GM11168 (cell line): ENCODE measurements at regions not wholly inside any gene's neighbourhood (a gene's known extent, or its start where the extent isn't known, plus 50 kb on each side); places are given as distances from the start of the nearest gene placed in this dataset.
"Not testable (repeated sequence)": the region's sequence is repeated elsewhere in the genome, so short reads cannot be mapped to it uniquely, and the experiment has no call there.

Experiments
- in situ Hi-C: fragments of 300-500 bp; cut with MboI; formaldehyde crosslinking; loops from one replicate; pipeline ENCODE4 v1.12.0; 2022; ENCODE audit warnings: low sequenced_read_pairs; ENCODE audit not compliant: unreplicated experiment

DNA sequence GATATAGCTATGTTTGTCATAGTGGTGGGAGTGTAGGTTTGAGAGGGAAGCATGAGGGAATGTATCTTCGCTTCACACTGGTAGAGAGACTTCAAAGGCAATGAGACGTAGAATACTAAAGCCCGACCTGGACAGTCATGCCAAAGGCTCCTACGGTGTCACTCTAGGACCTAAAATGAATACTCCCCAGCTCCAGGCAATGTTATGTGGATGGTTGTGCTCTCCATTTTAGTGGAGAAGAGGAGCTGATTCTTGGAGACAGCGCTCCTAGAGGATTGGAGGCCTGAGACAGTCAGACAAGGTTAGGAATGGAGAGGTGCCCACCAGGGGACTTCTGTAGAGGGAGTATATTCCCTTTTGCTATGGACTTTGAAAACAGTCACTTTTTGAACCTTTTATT, 260.1 kb downstream of the MEX3B start:
- in situ Hi-C loops = no loop called here

DNA sequence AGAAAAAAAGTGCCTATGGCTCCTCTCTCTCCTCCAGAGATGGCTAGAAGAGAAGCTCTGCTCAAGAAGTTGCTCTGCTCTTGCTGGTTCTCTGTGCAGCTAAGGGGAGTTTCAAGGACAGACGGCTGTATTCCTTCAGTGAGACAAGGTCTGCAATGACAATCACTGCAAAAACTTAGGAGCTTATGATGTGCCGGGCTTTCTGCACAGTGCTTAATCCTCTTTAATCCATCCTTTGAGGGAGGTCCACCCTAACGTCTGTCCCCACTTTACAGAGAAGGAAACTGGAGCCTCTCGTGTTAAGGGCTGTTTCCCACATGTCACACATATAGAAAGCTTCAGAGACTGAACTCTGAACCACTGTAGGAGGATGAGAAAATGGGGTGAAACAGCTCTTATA, 260.6 kb downstream of the MEX3B start:
- in situ Hi-C loops = no loop called here

DNA sequence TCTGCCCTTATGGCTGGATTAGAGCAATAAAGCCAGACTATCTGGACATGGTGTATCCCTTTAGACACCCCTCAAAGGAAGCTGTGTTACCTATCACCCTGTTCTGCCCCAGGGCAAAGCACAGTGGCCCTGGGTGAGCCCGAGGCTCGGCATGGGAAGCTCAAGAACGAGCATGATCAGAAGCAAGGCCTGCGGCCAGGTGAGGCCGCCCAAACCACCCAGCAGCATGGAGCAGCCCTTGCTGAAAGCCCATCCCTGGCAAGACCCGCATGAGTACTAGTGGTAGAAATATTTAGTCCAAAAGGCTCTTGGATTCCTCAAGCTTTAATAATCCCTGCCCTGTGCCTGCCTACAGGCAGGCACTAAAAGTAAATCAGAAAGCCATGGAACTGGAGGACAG, 261.1 kb downstream of the MEX3B start:
- in situ Hi-C loops = no loop called here

DNA sequence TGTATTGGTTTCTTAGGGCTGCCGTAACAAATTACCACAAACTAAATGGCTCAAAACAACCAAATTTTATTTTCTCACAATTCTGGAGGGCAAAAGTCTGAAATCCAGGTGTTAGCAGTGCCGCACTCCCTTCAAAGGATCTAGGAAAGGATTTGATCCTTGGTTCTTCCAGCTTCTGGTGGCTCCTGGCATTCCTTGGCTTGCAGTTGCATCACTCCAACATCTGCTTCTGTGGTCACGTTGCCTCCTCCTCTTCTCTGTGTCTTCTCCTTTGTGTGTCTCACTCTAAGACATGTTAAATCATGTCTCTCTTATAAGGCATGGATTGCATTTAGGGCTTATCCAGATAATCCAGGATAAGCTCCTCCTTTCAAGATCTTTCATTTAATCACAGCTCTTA, 262.2 kb downstream of the MEX3B start:
- in situ Hi-C loops = no loop called here

DNA sequence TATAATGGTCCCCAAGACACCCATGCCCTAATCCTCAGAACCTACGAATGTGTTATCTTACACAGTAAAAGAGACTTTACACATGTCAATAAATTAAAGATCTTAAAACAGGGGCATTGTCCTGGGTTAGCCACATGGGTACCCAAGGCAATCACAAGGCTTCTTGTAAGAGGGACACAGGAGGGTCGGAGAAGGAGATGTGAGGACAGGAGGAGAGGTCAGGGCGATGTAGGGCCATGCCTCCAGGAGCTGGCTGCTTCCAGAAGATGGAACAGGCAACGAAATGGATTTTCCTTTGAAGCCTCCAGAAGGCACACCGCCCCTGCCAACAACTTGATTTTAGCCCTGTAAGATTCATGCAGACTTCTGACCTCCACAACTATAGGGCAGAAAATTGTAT, 262.7 kb downstream of the MEX3B start:
- in situ Hi-C loops = no loop called here

DNA sequence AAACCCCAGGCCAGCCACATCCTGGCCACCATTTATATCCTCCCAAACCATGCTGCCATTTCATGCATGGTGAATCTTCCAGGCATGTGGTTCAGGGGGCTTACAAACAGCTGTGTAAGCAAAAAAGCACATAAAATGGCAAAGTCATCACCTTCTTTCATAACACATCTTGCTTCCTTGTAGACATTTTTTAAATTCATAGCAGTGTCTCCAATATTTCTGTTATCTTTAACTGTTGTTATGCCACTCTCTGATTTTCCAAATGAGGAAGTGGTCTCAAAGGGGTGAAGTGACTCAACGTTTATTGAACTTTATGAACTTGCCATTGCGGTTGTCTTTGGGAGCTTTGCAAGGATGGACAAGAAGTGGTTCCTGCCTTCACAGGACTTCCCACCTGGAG, 264.4 kb downstream of the MEX3B start:
- in situ Hi-C loops = no loop called here

DNA sequence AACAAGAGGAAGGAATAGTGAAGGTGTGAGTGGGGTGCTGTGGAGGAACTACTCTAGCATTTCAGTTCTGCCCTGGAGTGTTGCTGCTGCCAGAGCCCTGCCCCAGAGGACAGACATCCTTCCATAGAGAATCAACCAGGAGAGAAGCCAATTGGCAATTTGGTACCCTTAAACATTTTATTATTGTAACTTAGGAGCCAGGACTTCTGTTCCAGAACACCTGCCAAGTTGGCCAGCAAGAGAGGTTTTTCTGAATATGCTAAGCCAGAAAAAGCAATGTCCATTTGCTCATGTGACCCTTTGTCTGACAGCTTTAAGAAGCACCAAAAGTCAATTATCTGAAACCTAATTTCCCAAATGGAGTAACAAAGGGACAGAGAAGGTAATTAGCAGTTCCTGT, 264.9 kb downstream of the MEX3B start:
- in situ Hi-C loops = no loop called here

DNA sequence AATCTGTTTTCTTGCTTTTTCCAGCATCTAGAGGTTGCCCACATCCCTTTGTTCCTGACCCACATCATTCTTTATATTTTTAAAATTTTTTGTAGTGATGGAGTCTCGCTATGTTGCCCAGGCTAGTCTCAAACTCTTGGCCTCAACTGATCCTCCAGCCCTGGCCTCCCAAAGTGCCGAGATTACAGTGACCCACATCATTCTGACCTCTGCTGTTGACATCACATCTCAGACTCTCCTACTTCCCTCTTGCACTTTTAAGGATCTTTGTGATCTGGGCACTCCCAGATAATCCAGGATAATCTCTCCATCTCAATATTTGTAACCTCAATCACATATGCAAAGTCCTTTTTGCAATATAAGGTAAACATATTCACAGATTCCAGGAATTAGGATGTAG, 266.6 kb downstream of the MEX3B start:
- in situ Hi-C loops = no loop called here

DNA sequence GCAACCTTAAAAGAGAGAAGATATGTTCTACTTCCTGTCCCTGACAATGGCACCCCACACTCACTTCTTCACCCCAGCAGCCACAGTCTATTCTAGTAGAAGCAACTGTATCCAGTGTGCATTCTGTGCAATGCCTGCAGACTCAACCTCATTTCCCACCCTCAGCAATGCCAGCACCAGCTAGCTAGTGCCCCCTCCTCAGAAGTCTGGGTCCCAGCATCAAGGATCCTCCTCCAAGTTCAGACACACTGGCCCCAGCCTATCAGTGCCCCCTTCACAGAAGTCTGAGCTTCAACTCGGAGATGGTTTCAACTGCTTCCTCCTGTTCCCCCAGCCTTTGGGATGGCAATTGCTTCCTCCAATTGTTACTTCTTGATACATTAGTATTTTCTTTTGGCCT, 268.3 kb downstream of the MEX3B start:
- in situ Hi-C loops = no loop called here

DNA sequence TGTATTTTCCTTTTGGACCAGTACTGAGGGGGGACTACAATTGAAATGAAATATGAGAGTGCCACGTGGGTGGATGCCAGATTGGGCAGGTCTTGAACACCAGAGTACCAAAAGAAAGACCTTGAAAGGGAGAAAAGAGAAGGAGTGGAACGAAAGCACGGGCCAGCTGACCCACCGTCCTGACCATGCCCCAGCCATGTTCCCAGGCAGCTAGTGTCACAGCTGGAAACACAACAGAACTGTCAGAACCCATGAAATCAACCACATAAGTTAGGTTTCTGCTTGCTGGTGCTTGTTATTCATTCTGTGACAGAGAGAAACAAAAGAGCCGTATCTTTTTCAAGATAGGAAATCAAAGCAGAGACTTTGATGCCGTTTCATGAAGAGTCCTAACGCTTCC, 268.8 kb downstream of the MEX3B start:
- in situ Hi-C loops = no loop called here

DNA sequence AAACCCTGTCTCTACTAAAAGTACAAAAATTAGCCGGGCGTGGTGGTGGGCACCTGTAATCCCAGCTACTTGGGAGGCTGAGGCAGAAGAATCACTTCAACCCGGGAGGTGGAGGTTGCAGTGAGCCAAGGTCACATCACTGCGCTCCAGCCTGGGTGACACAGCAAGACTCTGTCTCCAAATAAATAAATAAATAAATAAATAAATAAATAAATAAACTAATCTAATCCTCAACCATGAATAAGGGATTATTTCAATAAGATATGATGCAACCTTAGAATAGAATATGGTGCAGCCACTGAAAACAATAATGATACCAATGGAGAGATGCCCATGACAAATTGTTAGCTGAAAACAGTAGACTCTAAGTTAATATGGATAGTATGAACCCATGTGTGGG, 270.0 kb downstream of the MEX3B start:
- in situ Hi-C loops = not testable (repeated sequence)

DNA sequence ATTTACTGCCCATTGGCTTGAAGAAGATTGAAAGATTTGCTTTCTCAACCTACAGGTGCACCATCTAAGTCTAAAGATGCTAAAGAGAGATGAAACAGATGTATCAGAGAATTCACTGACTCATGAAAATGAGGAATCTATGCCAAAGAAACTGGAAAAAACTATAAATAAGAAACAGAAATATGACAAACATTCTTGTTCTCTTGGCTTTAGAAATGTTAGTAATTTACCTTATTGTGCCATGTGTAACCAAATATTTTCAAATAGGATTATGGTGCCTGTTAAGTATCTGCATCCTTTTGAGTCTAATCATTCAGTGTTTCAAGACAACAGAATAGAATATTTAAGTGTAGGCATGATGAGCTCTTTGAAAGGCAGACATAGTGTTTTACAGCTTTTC, 271.5 kb downstream of the MEX3B start:
- in situ Hi-C loops = no loop called here

DNA sequence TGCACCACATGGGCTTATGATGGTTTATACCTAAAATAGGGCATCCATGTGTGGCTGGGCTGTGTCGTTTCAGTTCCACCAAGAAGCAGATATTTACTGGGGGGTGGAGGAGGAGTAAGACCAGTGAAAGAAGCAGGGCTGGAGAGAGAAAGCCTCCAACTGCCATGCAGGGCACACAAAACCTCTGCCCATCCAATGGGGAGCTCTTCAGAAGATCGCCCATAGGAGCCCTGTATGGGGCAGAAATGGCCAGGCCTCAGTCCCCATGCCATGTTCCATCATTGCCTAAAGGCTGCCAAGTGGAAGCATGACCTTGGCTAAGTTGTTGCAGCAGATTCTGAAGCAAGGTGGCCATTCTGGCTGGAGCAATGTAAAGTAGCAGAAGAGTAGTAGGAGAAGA, 277.0 kb downstream of the MEX3B start:
- in situ Hi-C loops = no loop called here

DNA sequence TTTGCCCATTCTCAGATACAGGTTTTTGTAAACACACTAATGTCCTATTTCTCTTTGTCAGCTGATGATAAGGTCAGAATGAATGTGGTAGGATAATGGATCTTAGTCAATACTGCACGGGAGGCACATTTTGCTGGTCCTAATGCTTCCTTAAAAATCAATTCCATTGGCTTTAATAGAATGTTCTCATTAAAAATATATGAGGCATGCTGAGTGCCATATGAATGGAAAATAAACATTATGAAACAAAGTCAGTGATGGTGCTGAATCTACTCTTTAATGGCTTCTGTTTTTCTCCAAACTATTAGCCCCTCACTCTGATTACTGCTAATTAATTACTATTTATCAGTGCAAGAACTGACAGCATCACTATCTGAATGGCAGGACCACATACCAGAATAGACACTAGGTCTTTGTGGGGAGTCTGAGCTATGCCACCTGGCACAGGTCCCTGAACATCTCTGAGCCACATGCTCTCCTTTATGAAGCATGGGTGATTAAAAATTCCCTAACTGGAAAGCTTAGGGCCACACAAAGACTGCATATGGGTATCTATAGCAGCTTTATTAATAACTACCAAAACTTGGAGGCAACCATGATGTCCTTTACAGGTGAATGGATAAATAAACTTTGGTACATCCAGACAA, 278.9 kb downstream of the MEX3B start:
- in situ Hi-C loops = no loop called here

DNA sequence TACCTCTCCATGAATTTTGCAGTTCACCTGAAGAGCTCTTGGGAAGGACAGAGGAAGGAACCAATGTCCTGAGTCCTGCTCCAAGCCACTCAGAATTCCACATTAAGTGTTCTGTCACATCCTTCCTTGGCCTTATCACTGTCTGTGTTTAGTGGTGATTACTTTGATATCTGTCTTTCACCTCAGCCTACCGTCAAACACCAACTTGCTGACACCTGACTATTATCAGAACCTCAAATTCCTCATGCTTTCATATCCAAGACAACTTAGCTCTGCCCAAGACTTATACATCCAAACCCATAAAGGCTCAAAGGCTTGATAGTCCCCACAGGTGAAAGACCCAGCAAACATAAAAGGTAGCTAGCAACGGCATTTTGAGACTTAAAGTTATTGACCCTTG, 280.0 kb downstream of the MEX3B start:
- in situ Hi-C loops = no loop called here

DNA sequence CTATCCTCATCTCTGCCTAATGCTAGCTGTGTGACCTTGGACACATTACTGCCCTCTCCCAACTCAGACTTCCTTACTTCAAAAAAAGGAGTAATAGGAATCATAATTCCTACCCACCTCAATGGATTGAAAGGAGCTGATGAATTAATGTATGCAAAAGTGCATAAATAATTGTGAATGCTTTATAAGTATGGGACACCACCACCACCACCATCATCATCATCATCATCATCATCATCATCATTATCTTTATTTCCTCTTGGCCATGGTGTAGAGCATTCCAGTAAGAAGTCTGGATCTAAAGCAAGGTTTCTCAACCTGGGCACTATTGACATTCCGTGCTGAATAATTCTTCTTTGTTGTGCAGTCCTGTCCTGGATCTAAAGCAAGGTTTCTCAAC, 282.5 kb downstream of the MEX3B start:
- in situ Hi-C loops = no loop called here

DNA sequence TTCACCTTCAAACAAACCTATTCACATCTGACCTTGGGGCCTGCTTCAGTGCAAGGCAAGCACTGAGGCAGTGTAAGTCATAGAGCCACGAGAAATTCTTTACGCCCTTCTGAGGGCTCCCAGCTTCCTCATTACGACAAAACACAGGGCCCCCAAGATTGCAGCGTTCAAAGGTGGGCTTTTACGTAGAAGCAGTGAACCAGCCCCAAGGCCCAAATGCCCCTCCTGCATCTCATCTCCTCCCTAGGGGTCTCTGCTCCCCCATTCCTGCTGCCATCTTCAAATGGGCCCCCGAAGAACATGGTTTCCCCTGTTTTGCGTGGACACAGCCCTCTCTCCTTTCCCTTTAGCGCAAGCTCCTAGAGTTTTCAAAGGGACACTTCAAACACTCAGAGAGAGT, 285.1 kb downstream of the MEX3B start:
- in situ Hi-C loops = no loop called here

DNA sequence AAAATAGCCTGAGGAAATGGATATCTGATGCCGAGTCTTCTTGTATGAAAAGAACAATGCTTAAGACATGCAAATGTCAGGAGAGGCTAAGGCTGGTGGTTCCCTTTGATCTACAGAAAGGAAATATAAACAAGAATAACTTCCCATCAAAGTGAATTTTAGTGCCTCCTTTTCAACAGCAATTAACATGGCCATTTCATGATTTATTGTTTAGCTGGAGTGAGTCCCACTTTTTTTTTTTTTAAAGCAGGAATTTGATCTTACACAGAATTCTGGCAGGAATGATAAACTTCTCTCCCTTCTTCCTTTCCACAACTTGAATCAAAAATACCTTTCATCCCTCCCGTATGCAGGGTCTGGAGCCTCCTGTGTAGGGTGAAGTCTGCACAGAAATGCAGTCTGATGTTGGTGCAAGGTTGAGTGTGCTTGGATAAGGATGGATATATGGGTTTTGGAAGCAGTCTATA, 287.0 kb downstream of the MEX3B start:
- in situ Hi-C loops = no loop called here

DNA sequence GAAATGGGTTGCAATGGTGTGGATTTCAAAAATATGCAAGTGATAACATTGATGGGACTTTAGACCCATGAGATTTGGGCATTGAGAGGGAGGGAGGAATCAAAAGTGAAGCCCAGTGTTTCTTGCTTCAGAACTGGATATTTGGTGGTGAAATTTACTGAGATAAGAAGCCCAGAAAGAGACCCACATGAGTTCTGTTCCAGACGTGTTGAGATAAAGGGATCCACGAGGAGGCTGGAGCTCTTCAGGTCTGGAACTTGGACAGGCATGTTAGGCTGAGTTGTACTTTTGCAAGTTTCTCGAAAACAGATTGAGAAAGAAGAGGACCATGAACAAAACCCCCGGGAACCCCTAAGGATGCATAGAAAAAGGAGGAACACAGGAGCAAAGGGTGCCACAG, 290.2 kb downstream of the MEX3B start:
- in situ Hi-C loops = no loop called here

DNA sequence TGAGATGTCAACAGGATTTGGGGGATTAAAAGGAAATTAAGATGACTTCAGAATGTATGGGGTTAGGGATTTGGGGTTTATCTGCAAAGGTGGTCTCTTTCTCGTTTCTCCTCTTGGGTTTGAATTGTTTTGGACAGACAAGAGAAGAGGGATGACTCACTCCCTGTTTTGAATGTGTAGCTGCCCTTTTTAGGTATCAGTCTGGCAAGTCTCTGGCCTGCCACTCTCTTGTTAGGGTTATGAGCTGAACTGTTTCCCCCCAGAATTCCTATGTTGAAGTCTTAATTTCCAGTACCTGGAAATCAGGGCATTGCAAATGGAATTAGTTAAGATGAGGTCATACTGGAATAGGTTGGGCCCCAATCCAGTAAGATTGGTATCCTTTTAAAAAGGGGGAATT, 291.7 kb downstream of the MEX3B start:
- in situ Hi-C loops = no loop called here

DNA sequence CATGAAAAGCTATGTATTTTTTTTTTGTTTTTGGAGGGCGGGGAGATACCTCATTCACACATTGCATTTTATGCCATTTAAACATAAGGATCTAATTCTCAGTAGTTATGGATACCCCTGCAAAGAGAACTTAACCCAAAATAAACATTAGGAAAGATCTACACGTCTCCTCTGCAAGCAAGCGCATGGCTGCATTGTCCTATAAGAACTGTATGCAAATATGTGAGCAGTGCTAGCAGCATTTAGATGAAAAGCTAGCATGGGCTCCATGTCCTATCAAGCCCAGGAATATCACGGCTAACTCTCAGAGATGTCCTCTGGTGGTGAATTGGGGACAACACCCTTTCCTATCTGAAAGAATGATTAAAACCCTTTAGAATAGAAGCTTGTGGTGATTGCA, 292.8 kb downstream of the MEX3B start:
- in situ Hi-C loops = no loop called here

DNA sequence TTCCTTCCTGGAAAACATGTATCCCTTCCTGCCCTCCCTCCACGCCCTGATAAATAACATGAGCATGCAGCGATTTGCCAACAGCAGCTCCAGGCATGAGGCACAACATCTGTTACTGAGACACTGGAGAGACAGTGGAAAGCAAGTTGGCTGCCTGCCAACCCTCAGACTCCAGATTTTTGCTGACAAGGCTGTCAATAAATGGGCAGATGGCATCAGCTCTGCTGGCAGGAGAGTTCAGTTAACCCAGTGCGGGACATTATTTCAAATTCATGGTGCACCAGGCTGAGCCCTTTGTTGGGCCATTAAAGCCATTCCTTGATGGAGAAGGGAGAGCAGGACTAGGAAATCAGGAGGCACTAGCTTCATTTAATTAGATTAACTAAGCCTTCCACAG, 293.3 kb downstream of the MEX3B start:
- in situ Hi-C loops = no loop called here
